Neuron (in vitro differentiated cells): ENCODE measurements at regions not wholly inside any gene's neighbourhood (a gene's known extent, or its start where the extent isn't known, plus 50 kb on each side); places are given as distances from the start of the nearest gene placed in this dataset.
A peak's percentile ranks its signal among the peaks of the same experiment; 100 is the strongest.
"Not testable (repeated sequence)": the region's sequence is repeated elsewhere in the genome, so short reads cannot be mapped to it uniquely, and the experiment has no call there.

Source experiments
- H2AFZ ChIP-seq: one replicate; pipeline ENCODE4 v1.6.1; 2013; ENCODE audit warnings: low read depth, mild to moderate bottlenecking, inconsistent platforms, low read length, moderate library complexity
- H3K27me3 ChIP-seq: one replicate; pipeline ENCODE4 v1.6.1; 2013; ENCODE audit warnings: low read length; ENCODE audit not compliant: insufficient read depth
- H3K36me3 ChIP-seq: one replicate; pipeline ENCODE4 v1.6.1; 2013; ENCODE audit warnings: low read length; ENCODE audit not compliant: insufficient read depth
- H3K4me1 ChIP-seq: one replicate; pipeline ENCODE4 v1.6.1; 2013; ENCODE audit warnings: low read length; ENCODE audit not compliant: insufficient read depth
- H3K4me3 ChIP-seq: 2 replicates; pipeline ENCODE4 v1.5.1; 2013; ENCODE audit warnings: mild to moderate bottlenecking, low read length, moderate library complexity
- H3K9me3 ChIP-seq: one replicate; pipeline ENCODE4 v1.6.1; 2013; ENCODE audit warnings: low read length

DNA sequence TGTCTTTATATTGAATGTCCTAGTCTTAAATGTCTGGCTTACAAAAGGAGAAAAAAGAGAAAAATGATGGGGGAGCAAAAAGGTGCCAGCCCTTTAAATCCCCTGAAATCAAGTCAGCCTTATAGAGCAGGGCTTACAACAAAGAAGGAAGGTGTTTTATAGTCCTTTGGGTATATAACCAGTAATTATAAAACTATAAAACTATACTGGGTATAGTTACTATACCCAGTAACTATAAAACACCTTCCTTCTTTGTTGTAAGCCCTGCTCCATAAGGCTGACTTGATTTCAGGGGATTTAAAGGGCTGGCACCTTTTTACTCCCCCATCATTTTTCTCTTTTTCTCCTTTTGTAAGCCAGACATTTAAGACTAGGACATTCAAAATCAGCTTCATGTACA, 598.0 kb upstream of the SEMA6D start:
- no peaks in the 10 kb centered on the region for H3K4me1 ChIP-seq
- H3K9me3 ChIP-seq = no peaks in the 10 kb centered on the region

GRCh38 chr15:47124430-47125102, 592.7 kb upstream of the SEMA6D start:
- Histone ChIP-seq H2AFZ (no peak overlapping the region), H3K27me3 (no peaks in the 10 kb centered on the region), H3K36me3 (no peaks in the 10 kb centered on the region), H3K4me1 (no peaks in the 10 kb centered on the region), H3K9me3 (no peaks in the 10 kb centered on the region), H3K4me3 (no peak overlapping the region)

More for the DNA sequence above, 598.0 kb upstream of the SEMA6D start:
- no peaks in the 10 kb centered on the region for H3K36me3 ChIP-seq
- H3K4me3 ChIP-seq = no peak overlapping the region
- no peaks in the 10 kb centered on the region for H3K27me3 ChIP-seq
- H2AFZ ChIP-seq = no peak overlapping the region

DNA sequence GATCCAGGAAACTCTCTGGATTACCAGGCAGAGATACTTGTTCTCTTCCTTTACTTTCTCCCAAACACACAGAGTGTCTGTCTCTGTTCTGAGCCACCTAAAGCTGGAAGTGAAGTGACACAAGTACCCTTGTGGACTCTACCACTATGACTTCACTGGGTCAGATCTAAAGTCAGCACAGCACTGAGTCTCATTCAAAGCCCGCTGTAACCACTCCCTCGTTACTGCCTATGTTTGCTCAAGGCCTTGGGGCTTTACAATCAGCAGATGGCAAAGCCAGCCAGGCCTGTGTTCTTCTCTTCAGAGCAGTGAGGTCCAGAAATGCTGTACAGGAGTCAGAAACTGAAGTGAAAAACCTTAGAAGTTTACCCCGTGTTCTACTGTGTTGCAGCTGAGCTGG, 588.3 kb upstream of the SEMA6D start:
- H3K27me3 ChIP-seq = no peaks in the 10 kb centered on the region
- no peaks in the 10 kb centered on the region for H3K36me3 ChIP-seq
- H3K9me3 ChIP-seq = no peaks in the 10 kb centered on the region
- no peak overlapping the region for H3K4me3 ChIP-seq
- no peaks in the 10 kb centered on the region for H3K4me1 ChIP-seq
- H2AFZ ChIP-seq = no peak overlapping the region

DNA sequence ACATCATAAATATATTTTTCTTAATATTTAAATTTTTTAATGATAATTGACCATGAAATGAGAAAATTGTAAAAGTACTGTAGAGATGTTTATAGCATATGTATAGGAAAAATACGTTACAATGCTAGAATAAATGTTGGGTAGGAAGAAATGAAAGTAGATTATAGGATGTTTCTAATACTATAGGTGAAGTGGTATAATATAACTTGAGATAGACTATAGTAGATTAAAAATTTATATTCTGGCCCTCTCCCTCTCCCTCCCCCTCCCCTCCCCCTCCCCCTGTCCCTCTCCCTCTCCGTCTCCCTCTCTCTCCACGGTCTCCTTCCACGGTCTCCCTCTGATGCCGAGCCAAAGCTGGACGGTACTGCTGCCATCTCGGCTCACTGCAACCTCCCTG, 585.9 kb upstream of the SEMA6D start:
- H3K36me3 ChIP-seq, H2AFZ ChIP-seq, H3K4me1 ChIP-seq, H3K4me3 ChIP-seq, H3K27me3 ChIP-seq, H3K9me3 ChIP-seq: not testable (repeated sequence)

- Histone ChIP-seq H3K4me1 (no peaks in the 10 kb centered on the region), H3K9me3 (no peaks in the 10 kb centered on the region), H2AFZ (no peak overlapping the region), H3K4me3 (no peak overlapping the region), H3K36me3 (no peaks in the 10 kb centered on the region), H3K27me3 (no peaks in the 10 kb centered on the region)
These were observed 582.0 kb upstream of the SEMA6D start for GRCh38 chr15:47135267-47135666.

- Histone ChIP-seq H3K4me3 (no peak overlapping the region), H3K27me3 (no peaks in the 10 kb centered on the region)
These were observed 581.1 kb upstream of the SEMA6D start for GRCh38 chr15:47136236-47136635.

DNA sequence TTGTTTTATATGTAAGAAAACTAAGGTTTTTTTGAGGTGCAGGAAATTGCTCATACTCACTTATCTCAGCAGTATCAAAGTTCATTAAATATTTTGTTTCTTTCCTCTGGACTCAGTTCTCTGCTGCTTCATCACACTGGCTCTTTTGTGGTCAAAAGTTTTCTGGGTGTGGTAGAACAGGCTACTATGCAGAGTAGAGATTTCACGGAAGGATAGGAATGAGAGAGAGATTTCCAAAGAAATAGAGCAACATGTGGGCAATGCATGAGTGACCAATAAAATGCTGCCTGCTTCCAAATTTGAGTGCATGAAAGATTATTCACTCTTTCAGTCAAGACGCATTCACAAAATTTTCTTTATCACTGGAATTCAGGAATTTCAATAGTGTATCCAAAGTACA, 577.3 kb upstream of the SEMA6D start:
- no peak overlapping the region for H3K4me3 ChIP-seq
- no peak overlapping the region for H2AFZ ChIP-seq
- no peaks in the 10 kb centered on the region for H3K4me1 ChIP-seq
- H3K36me3 ChIP-seq = no peaks in the 10 kb centered on the region
- no peaks in the 10 kb centered on the region for H3K9me3 ChIP-seq
- no peaks in the 10 kb centered on the region for H3K27me3 ChIP-seq

More at GRCh38 chr15:47136236-47136635, 581.1 kb upstream of the SEMA6D start:
- Histone ChIP-seq H3K9me3 (no peaks in the 10 kb centered on the region), H3K4me1 (no peaks in the 10 kb centered on the region), H2AFZ (no peak overlapping the region), H3K36me3 (no peaks in the 10 kb centered on the region)

DNA sequence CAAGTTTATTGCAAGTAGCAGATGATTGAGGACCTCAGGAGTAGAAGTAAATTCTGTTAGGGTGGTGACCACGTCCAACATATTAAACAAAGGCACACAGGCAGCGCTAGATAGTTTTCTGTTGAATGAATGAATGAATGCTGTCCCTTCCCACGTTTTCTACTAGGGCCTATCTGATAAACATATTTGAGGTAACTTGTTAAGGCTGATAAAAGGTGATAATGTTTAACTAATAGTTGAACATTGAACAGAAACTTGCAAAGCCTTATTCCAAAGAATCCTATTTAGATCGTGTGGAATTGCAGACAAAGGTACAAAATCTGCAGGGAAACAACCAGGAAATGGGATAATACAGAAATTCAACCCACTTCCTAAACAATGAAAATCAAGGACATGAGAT, 559.5 kb upstream of the SEMA6D start:
- Histone ChIP-seq H3K4me1 (no peaks in the 10 kb centered on the region), H3K36me3 (no peaks in the 10 kb centered on the region), H3K4me3 (no peak overlapping the region), H3K27me3 (no peaks in the 10 kb centered on the region), H2AFZ (no peak overlapping the region), H3K9me3 (no peaks in the 10 kb centered on the region)

- H3K4me3 ChIP-seq = no peak overlapping the region
- H2AFZ ChIP-seq = no peak overlapping the region
- no peaks in the 10 kb centered on the region for H3K4me1 ChIP-seq
- no peaks in the 10 kb centered on the region for H3K27me3 ChIP-seq
- no peaks in the 10 kb centered on the region for H3K36me3 ChIP-seq
- no peaks in the 10 kb centered on the region for H3K9me3 ChIP-seq
These were observed 558.7 kb upstream of the SEMA6D start for GRCh38 chr15:47158573-47158972.

- Histone ChIP-seq H3K9me3 (no peaks in the 10 kb centered on the region), H3K27me3 (peaks cover 9% of the 10 kb centered on the region), H2AFZ (no peak overlapping the region), H3K36me3 (no peaks in the 10 kb centered on the region), H3K4me1 (no peaks in the 10 kb centered on the region), H3K4me3 (no peak overlapping the region)
These were observed 540.1 kb upstream of the SEMA6D start for GRCh38 chr15:47177177-47177576.

- peaks cover 37% of the 10 kb centered on the region for H3K27me3 ChIP-seq
- no peaks in the 10 kb centered on the region for H3K36me3 ChIP-seq
- no peak overlapping the region for H2AFZ ChIP-seq
- H3K4me3 ChIP-seq = no peak overlapping the region
- H3K9me3 ChIP-seq = no peaks in the 10 kb centered on the region
- no peaks in the 10 kb centered on the region for H3K4me1 ChIP-seq
These were observed 537.3 kb upstream of the SEMA6D start for GRCh38 chr15:47179988-47180387.

DNA sequence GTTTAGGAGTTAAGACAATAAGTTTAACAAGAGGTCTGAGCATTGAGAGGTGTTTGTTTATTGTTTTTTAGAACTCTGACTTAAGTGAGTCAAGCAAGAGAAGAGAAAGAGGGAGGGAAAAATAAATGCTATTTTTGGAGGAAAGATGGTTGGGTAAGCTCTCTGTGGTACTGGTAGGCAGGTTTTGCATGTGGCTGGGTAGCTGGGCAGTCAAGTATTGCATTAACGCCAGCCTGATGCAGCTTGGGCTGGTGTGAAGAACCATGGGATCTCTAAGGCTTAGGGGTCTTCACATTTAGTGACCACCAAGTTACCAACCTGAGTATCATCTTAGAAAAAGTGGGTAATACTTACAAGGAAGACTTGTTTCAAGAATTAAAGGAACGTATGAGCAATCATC, 534.5 kb upstream of the SEMA6D start:
- H3K36me3 ChIP-seq = no peaks in the 10 kb centered on the region
- no peak overlapping the region for H2AFZ ChIP-seq
- peaks cover 52% of the 10 kb centered on the region for H3K27me3 ChIP-seq
- no peaks in the 10 kb centered on the region for H3K4me1 ChIP-seq
- H3K4me3 ChIP-seq = no peak overlapping the region
- H3K9me3 ChIP-seq = no peaks in the 10 kb centered on the region

- H3K4me1 ChIP-seq = no peaks in the 10 kb centered on the region
- H3K36me3 ChIP-seq = no peaks in the 10 kb centered on the region
- peak overlapping the region; percentile 5 for H3K4me3 ChIP-seq
- H2AFZ ChIP-seq = peak overlapping the region; percentile 69
- H3K27me3 ChIP-seq = peaks cover 52% of the 10 kb centered on the region
- no peaks in the 10 kb centered on the region for H3K9me3 ChIP-seq
These were observed 533.0 kb upstream of the SEMA6D start for GRCh38 chr15:47184003-47184907.
